ENCODE measurements at regions not wholly inside any gene's neighbourhood (a gene's known extent, or its start where the extent isn't known, plus 50 kb on each side); places are given as distances from the start of the nearest gene placed in this dataset.

- 92% methylated on average over 1 of the region's 2 CpGs for WGBS (ENCODE audit: insufficient coverage)
- no peaks in the 10 kb centered on the region for H3K36me3 ChIP-seq (ENCODE audit: control insufficient read depth, insufficient read depth, low read length)
- no peak for DNase-seq
- H3K27me3 ChIP-seq (ENCODE audit: control insufficient read depth, insufficient read depth, low read length): no peaks in the 10 kb centered on the region
- no peak overlapping the region for H3K4me3 ChIP-seq (ENCODE audit: low read length)
- no peaks in the 10 kb centered on the region for H3K9me3 ChIP-seq (replicated peaks; ENCODE audit: control insufficient read depth, low read depth, low read length)
- no peaks in the 10 kb centered on the region for H3K4me1 ChIP-seq (ENCODE audit: control insufficient read depth, insufficient read depth, low read length)
- H3K27ac ChIP-seq (ENCODE audit: low read length): no peak overlapping the region
These were observed 503.5 kb upstream of the TPK1 start for GRCh38 chr7:145339319-145339718.

GRCh38 chr7:145331522-145331921, 495.7 kb upstream of the TPK1 start:
- no peaks in the 10 kb centered on the region for H3K27me3 ChIP-seq (ENCODE audit: control insufficient read depth, insufficient read depth, low read length)
- H3K9me3 ChIP-seq (replicated peaks; ENCODE audit: control insufficient read depth, low read depth, low read length): no peaks in the 10 kb centered on the region
- no peaks in the 10 kb centered on the region for H3K36me3 ChIP-seq (ENCODE audit: control insufficient read depth, insufficient read depth, low read length)
- no peak for DNase-seq
- H3K4me3 ChIP-seq (ENCODE audit: low read length): no peak overlapping the region
- H3K27ac ChIP-seq (ENCODE audit: low read length): no peak overlapping the region
- H3K4me1 ChIP-seq (ENCODE audit: control insufficient read depth, insufficient read depth, low read length): no peaks in the 10 kb centered on the region
- WGBS (ENCODE audit: insufficient coverage): 69% methylated on average over 4 of the region's 7 CpGs

- no peak overlapping the region for H3K4me3 ChIP-seq (ENCODE audit: low read length)
- no peaks in the 10 kb centered on the region for H3K9me3 ChIP-seq (replicated peaks; ENCODE audit: control insufficient read depth, low read depth, low read length)
- DNase-seq: no peak
- WGBS (ENCODE audit: insufficient coverage): no CpG with 5 or more reads among the region's 2 CpGs
- no peak overlapping the region for H3K27ac ChIP-seq (ENCODE audit: low read length)
- no peaks in the 10 kb centered on the region for H3K4me1 ChIP-seq (ENCODE audit: control insufficient read depth, insufficient read depth, low read length)
- no peaks in the 10 kb centered on the region for H3K27me3 ChIP-seq (ENCODE audit: control insufficient read depth, insufficient read depth, low read length)
- no peaks in the 10 kb centered on the region for H3K36me3 ChIP-seq (ENCODE audit: control insufficient read depth, insufficient read depth, low read length)
These were observed 495.2 kb upstream of the TPK1 start for GRCh38 chr7:145331076-145331475.

GRCh38 chr7:145327646-145328045, 491.8 kb upstream of the TPK1 start:
- Histone ChIP-seq H3K27me3 (ENCODE audit: control insufficient read depth, insufficient read depth, low read length) (no peaks in the 10 kb centered on the region), H3K9me3 (replicated peaks; ENCODE audit: control insufficient read depth, low read depth, low read length) (no peaks in the 10 kb centered on the region), H3K4me1 (ENCODE audit: control insufficient read depth, insufficient read depth, low read length) (no peaks in the 10 kb centered on the region), H3K4me3 (ENCODE audit: low read length) (no peak overlapping the region), H3K36me3 (ENCODE audit: control insufficient read depth, insufficient read depth, low read length) (no peaks in the 10 kb centered on the region), H3K27ac (ENCODE audit: low read length) (no peak overlapping the region)
- DNase-seq: no peak
- no CpG with 5 or more reads among the region's 1 CpG for WGBS (ENCODE audit: insufficient coverage)

- 100% methylated on average over 5 of the region's 21 CpGs for WGBS (ENCODE audit: insufficient coverage)
- DNase-seq: no peak
- Histone ChIP-seq H3K9me3 (replicated peaks; ENCODE audit: control insufficient read depth, low read depth, low read length) (no peaks in the 10 kb centered on the region), H3K4me1 (ENCODE audit: control insufficient read depth, insufficient read depth, low read length) (no peaks in the 10 kb centered on the region), H3K27ac (ENCODE audit: low read length) (no peak overlapping the region), H3K27me3 (ENCODE audit: control insufficient read depth, insufficient read depth, low read length) (no peaks in the 10 kb centered on the region), H3K4me3 (ENCODE audit: low read length) (no peak overlapping the region), H3K36me3 (ENCODE audit: control insufficient read depth, insufficient read depth, low read length) (no peaks in the 10 kb centered on the region)
These were observed 488.2 kb upstream of the TPK1 start for GRCh38 chr7:145324081-145324480.

- Histone ChIP-seq H3K27me3 (ENCODE audit: control insufficient read depth, insufficient read depth, low read length) (no peaks in the 10 kb centered on the region), H3K27ac (ENCODE audit: low read length) (no peak overlapping the region), H3K9me3 (replicated peaks; ENCODE audit: control insufficient read depth, low read depth, low read length) (no peaks in the 10 kb centered on the region), H3K4me1 (ENCODE audit: control insufficient read depth, insufficient read depth, low read length) (no peaks in the 10 kb centered on the region), H3K36me3 (ENCODE audit: control insufficient read depth, insufficient read depth, low read length) (no peaks in the 10 kb centered on the region), H3K4me3 (ENCODE audit: low read length) (no peak overlapping the region)
- WGBS (ENCODE audit: insufficient coverage): no CpG with 5 or more reads among the region's 2 CpGs
- peak; percentile 6 for DNase-seq
These were observed 477.7 kb upstream of the TPK1 start for GRCh38 chr7:145313551-145313950.

GRCh38 chr7:145293754-145294153, 457.9 kb upstream of the TPK1 start:
- Histone ChIP-seq H3K27ac (ENCODE audit: low read length) (no peak overlapping the region), H3K4me1 (ENCODE audit: control insufficient read depth, insufficient read depth, low read length) (peaks cover 2% of the 10 kb centered on the region), H3K4me3 (ENCODE audit: low read length) (no peak overlapping the region), H3K9me3 (replicated peaks; ENCODE audit: control insufficient read depth, low read depth, low read length) (no peaks in the 10 kb centered on the region), H3K27me3 (ENCODE audit: control insufficient read depth, insufficient read depth, low read length) (no peaks in the 10 kb centered on the region), H3K36me3 (ENCODE audit: control insufficient read depth, insufficient read depth, low read length) (no peaks in the 10 kb centered on the region)
- no peak for DNase-seq
- no CpG with 5 or more reads among the region's 1 CpG for WGBS (ENCODE audit: insufficient coverage)

- peaks cover 2% of the 10 kb centered on the region for H3K4me1 ChIP-seq (ENCODE audit: control insufficient read depth, insufficient read depth, low read length)
- no CpG with 5 or more reads among the region's 1 CpG for WGBS (ENCODE audit: insufficient coverage)
- no peaks in the 10 kb centered on the region for H3K36me3 ChIP-seq (ENCODE audit: control insufficient read depth, insufficient read depth, low read length)
- no peaks in the 10 kb centered on the region for H3K9me3 ChIP-seq (replicated peaks; ENCODE audit: control insufficient read depth, low read depth, low read length)
- DNase-seq: peak; percentile 79
- H3K27ac ChIP-seq (ENCODE audit: low read length): peak overlapping the region; percentile 6
- no peak overlapping the region for H3K4me3 ChIP-seq (ENCODE audit: low read length)
- no peaks in the 10 kb centered on the region for H3K27me3 ChIP-seq (ENCODE audit: control insufficient read depth, insufficient read depth, low read length)
These were observed 457.4 kb upstream of the TPK1 start for GRCh38 chr7:145293228-145293701.

- 80% methylated on average over 1 of the region's 6 CpGs for WGBS (ENCODE audit: insufficient coverage)
- DNase-seq: no peak
- H3K27me3 ChIP-seq (ENCODE audit: control insufficient read depth, insufficient read depth, low read length): no peaks in the 10 kb centered on the region
- H3K4me3 ChIP-seq (ENCODE audit: low read length): no peak overlapping the region
- peaks cover 2% of the 10 kb centered on the region for H3K4me1 ChIP-seq (ENCODE audit: control insufficient read depth, insufficient read depth, low read length)
- no peak overlapping the region for H3K27ac ChIP-seq (ENCODE audit: low read length)
- no peaks in the 10 kb centered on the region for H3K36me3 ChIP-seq (ENCODE audit: control insufficient read depth, insufficient read depth, low read length)
- H3K9me3 ChIP-seq (replicated peaks; ENCODE audit: control insufficient read depth, low read depth, low read length): no peaks in the 10 kb centered on the region
These were observed 453.5 kb upstream of the TPK1 start for GRCh38 chr7:145289384-145289783.

- H3K4me1 ChIP-seq (ENCODE audit: control insufficient read depth, insufficient read depth, low read length): no peaks in the 10 kb centered on the region
These were observed 440.3 kb upstream of the TPK1 start for GRCh38 chr7:145276118-145276517.

GRCh38 chr7:145269418-145270161, 433.7 kb upstream of the TPK1 start:
- H3K9me3 ChIP-seq (replicated peaks; ENCODE audit: control insufficient read depth, low read depth, low read length): no peaks in the 10 kb centered on the region
- no peaks in the 10 kb centered on the region for H3K27me3 ChIP-seq (ENCODE audit: control insufficient read depth, insufficient read depth, low read length)
- no peaks in the 10 kb centered on the region for H3K36me3 ChIP-seq (ENCODE audit: control insufficient read depth, insufficient read depth, low read length)
- no peak for DNase-seq
- H3K4me3 ChIP-seq (ENCODE audit: low read length): no peak overlapping the region
- H3K27ac ChIP-seq (ENCODE audit: low read length): no peak overlapping the region
- 84% methylated on average over 17 of the region's 28 CpGs for WGBS (ENCODE audit: insufficient coverage)
- H3K4me1 ChIP-seq (ENCODE audit: control insufficient read depth, insufficient read depth, low read length): no peaks in the 10 kb centered on the region

More at GRCh38 chr7:145276118-145276517, 440.3 kb upstream of the TPK1 start:
- Histone ChIP-seq H3K27ac (ENCODE audit: low read length) (no peak overlapping the region), H3K36me3 (ENCODE audit: control insufficient read depth, insufficient read depth, low read length) (no peaks in the 10 kb centered on the region), H3K9me3 (replicated peaks; ENCODE audit: control insufficient read depth, low read depth, low read length) (peaks cover 5% of the 10 kb centered on the region), H3K27me3 (ENCODE audit: control insufficient read depth, insufficient read depth, low read length) (no peaks in the 10 kb centered on the region), H3K4me3 (ENCODE audit: low read length) (no peak overlapping the region)
- DNase-seq: no peak

Data from muscle of leg (tissue), 3 donors.